Naive B cell (primary cell): ENCODE measurements at regions not wholly inside any gene's neighbourhood (a gene's known extent, or its start where the extent isn't known, plus 50 kb on each side); places are given as distances from the start of the nearest gene placed in this dataset.
"Not testable (repeated sequence)": the region's sequence is repeated elsewhere in the genome, so short reads cannot be mapped to it uniquely, and the experiment has no call there.

Source experiments
- ATAC-seq, 2 donors: fragments of 150-1000 bp; cut with Tn5 transposase; 2 replicates each; pipeline ENCODE4 v1.10.0; 2021; ENCODE audit warnings: low read depth in 2 of 2, mild to moderate bottlenecking in 2 of 2, moderate library complexity in 2 of 2
- DNase-seq: peaks from one replicate; pipeline ENCODE4 v3.0.0; 2022
- H3K27ac Mint-ChIP-seq, 6 donors: one replicate each; pipeline ENCODE4 v1.8.0; 2020 to 2022; ENCODE audit warnings: mild to moderate bottlenecking in 6 of 6, mixed read lengths in 6 of 6, moderate library complexity in 5 of 6, inconsistent platforms in 2 of 6
- H3K27me3 Mint-ChIP-seq, 3 donors: one replicate each; pipeline ENCODE4 v1.8.0; 2021 to 2022; ENCODE audit warnings: mixed read lengths in 3 of 3, mild to moderate bottlenecking in 1 of 3
- H3K36me3 Mint-ChIP-seq, 2 donors: one replicate each; pipeline ENCODE4 v1.8.0; 2020 to 2022; ENCODE audit warnings: mixed read lengths in 2 of 2, inconsistent platforms in 1 of 2, mild to moderate bottlenecking in 1 of 2
- H3K4me1 Mint-ChIP-seq, 3 donors: one replicate each; pipeline ENCODE4 v1.8.0; 2020 to 2022; ENCODE audit warnings: mixed read lengths in 3 of 3, inconsistent platforms in 1 of 3, mild to moderate bottlenecking in 1 of 3, moderate library complexity in 1 of 3
- H3K4me3 Mint-ChIP-seq, 8 donors: one replicate each; pipeline ENCODE4 v1.8.0; 2020 to 2022; ENCODE audit warnings: mild to moderate bottlenecking in 8 of 8, mixed read lengths in 8 of 8, moderate library complexity in 8 of 8, inconsistent platforms in 2 of 8
- H3K9me3 Mint-ChIP-seq, 7 donors: one replicate each; pipeline ENCODE4 v1.8.0; 2020 to 2022; ENCODE audit warnings: mixed read lengths in 7 of 7, mild to moderate bottlenecking in 5 of 7, inconsistent platforms in 2 of 7, moderate library complexity in 1 of 7

DNA sequence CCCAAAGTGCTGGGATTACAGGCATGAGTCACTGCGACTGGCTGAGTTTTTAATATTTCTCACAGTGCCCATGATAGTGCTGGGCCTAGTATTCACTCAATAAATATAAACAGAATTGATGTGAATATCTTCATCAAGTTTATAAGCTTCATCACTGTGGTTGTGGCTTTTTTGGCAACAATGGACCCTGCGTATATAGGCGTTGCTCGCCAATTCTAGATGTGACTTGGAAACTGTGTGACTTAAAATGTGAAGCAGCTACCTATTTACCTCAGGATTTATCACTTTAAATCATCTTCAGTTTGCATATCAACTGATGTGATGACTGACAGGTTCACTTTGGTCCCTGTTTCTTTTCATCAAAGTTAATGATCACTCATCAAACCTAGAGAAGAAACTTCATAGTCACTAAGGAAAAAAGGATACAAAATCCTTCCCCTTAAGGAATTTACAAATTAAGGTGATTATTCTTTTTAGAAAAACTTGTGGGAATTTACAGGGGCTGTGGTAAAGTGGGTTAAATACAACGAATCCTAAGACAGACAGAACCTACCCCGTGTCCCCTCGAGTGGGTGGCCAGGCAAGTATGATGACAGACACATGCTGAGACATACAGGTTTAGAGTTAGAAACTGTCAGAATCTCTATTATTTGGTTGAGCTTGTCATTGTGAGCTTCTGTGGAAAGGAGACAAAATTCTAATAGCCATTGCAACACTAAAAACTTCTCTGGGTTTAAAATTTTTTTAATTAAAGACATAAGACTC, 101.3 kb downstream of the AKAP11 start:
- no peak for DNase-seq
- Mint-ChIP-seq H3K9me3 (peaks cover 0 to 7% (median 0%) of the 10 kb centered on the region in 7 donors), H3K27me3 (no peaks in the 10 kb centered on the region)

DNA sequence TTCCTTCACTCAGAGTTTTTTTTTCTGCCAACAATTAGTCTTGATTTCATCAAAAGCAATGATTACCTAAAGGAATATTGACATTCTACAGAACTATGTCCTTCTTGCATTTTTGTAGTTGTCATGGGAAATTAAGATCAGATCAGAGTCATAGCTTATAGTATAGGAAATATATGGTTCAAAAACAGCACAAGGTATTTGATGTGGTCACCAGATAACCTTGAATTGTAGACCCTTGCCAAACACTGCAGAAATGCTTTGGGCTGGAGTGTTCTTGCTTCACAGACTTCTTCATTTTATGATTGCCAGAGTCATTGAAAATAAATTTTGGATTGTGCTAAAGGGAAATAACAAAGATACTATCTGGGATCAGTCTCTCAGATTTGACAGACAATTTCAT, 103.7 kb downstream of the AKAP11 start:
- Mint-ChIP-seq H3K9me3 (peaks cover 0 to 7% (median 0%) of the 10 kb centered on the region in 7 donors), H3K4me1 (peaks cover 29 to 44% (median 38%) of the 10 kb centered on the region in 3 donors), H3K27me3 (no peaks in the 10 kb centered on the region), H3K36me3 (no peaks in the 10 kb centered on the region), H3K27ac (peak overlapping the region in 3 of 6 donors; percentile 38 to 94 (median 59)), H3K4me3 (no peak overlapping the region)
- ATAC-seq (no peak), DNase-seq (no peak)

More for the DNA sequence above, 101.3 kb downstream of the AKAP11 start:
- H3K4me3 Mint-ChIP-seq: no peak overlapping the region
- peaks cover 12 to 22% (median 19%) of the 10 kb centered on the region in 3 donors for H3K4me1 Mint-ChIP-seq
- peak overlapping the region in 1 of 6 donors; percentile 47 for H3K27ac Mint-ChIP-seq
- ATAC-seq: no peak
- no peaks in the 10 kb centered on the region for H3K36me3 Mint-ChIP-seq

GRCh38 chr13:42377640-42378382, 105.9 kb downstream of the AKAP11 start:
- Mint-ChIP-seq H3K27me3 (no peaks in the 10 kb centered on the region), H3K27ac (peak overlapping the region; percentile 78 to 96 (median 94)), H3K36me3 (no peaks in the 10 kb centered on the region), H3K4me3 (peak overlapping the region in 7 of 8 donors; percentile 39 to 76 (median 67)), H3K9me3 (peaks cover 0 to 6% (median 0%) of the 10 kb centered on the region in 7 donors), H3K4me1 (peaks cover 35 to 58% (median 39%) of the 10 kb centered on the region in 3 donors)
- ATAC-seq: peak; percentile 75 to 78
- peak; percentile 80 for DNase-seq

GRCh38 chr13:42378383-42378780, 106.4 kb downstream of the AKAP11 start:
- ATAC-seq (no peak), DNase-seq (no peak)
- Mint-ChIP-seq H3K27me3 (no peaks in the 10 kb centered on the region), H3K27ac (peak overlapping the region; percentile 78 to 96 (median 94)), H3K4me1 (peaks cover 35 to 58% (median 39%) of the 10 kb centered on the region in 3 donors), H3K36me3 (no peaks in the 10 kb centered on the region), H3K9me3 (peaks cover 0 to 6% (median 0%) of the 10 kb centered on the region in 7 donors), H3K4me3 (peak overlapping the region in 5 of 8 donors; percentile 39 to 76 (median 73))

GRCh38 chr13:42379241-42379640, 107.3 kb downstream of the AKAP11 start:
- Mint-ChIP-seq H3K27me3 (no peaks in the 10 kb centered on the region), H3K4me3 (peak overlapping the region in 1 of 8 donors; percentile 67), H3K4me1 (peaks cover 37 to 58% (median 39%) of the 10 kb centered on the region in 3 donors), H3K36me3 (no peaks in the 10 kb centered on the region), H3K27ac (peak overlapping the region in 4 of 6 donors; percentile 78 to 98 (median 95)), H3K9me3 (peaks cover 0 to 6% (median 0%) of the 10 kb centered on the region in 7 donors)
- DNase-seq (no peak), ATAC-seq (no peak)

- Mint-ChIP-seq H3K36me3 (no peaks in the 10 kb centered on the region), H3K4me1 (peaks cover 38 to 58% (median 39%) of the 10 kb centered on the region in 3 donors), H3K9me3 (peaks cover 0 to 6% (median 0%) of the 10 kb centered on the region in 7 donors), H3K27me3 (no peaks in the 10 kb centered on the region), H3K27ac (peak overlapping the region; percentile 88 to 100 (median 97)), H3K4me3 (peak overlapping the region; percentile 44 to 90 (median 66))
- ATAC-seq (peak; percentile 56 to 59), DNase-seq (peak; percentile 63)
Measured at GRCh38 chr13:42380420-42381164, 108.6 kb downstream of the AKAP11 start.

DNA sequence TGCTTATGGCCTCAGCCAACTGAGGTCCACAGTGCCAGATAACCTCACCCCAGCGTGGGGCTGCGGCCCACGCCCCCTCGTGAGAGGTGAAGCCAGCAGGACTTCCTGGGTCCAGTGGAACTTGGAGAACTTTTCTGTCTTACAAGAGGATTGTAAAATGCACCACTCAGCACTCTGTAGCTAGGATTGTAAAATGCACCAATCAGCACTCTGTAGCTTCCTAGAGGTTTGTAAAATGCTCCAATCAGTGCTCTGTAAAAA, 109.1 kb downstream of the AKAP11 start:
- DNase-seq: no peak
- Mint-ChIP-seq H3K4me1 (peaks cover 38 to 58% (median 39%) of the 10 kb centered on the region in 3 donors), H3K9me3 (peaks cover 0 to 6% (median 0%) of the 10 kb centered on the region in 7 donors), H3K36me3 (no peaks in the 10 kb centered on the region), H3K27ac (peak overlapping the region in 2 of 6 donors; percentile 88 to 92), H3K27me3 (no peaks in the 10 kb centered on the region), H3K4me3 (peak overlapping the region in 1 of 8 donors; percentile 44)
- ATAC-seq: no peak

DNA sequence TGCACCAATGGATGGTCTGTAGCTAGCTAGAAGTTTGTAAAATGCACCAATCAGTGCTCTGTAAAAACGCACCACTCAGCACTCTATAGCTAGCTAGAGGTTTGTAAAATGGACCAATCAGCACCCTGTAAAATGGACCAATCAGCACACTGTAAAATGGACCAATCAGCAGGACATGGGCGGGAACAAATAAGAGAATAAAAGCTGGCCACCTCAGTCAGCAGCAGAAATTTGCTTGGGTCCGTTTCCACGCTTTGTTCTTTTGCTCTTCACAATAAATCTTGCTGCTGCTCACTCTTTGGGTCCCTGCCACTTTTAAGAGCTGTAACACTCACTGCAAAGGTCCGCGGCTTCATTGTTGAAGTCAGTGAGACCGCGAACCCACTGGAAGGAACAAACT, 109.5 kb downstream of the AKAP11 start:
- not testable (repeated sequence) for ATAC-seq, H3K9me3 Mint-ChIP-seq, H3K27me3 Mint-ChIP-seq, H3K36me3 Mint-ChIP-seq, DNase-seq
- Mint-ChIP-seq H3K4me1 (peaks cover 38 to 56% (median 39%) of the 10 kb centered on the region in 3 donors), H3K4me3 (peak overlapping the region in 1 of 8 donors; percentile 63), H3K27ac (peak overlapping the region in 2 of 6 donors; percentile 10 to 12)

DNA sequence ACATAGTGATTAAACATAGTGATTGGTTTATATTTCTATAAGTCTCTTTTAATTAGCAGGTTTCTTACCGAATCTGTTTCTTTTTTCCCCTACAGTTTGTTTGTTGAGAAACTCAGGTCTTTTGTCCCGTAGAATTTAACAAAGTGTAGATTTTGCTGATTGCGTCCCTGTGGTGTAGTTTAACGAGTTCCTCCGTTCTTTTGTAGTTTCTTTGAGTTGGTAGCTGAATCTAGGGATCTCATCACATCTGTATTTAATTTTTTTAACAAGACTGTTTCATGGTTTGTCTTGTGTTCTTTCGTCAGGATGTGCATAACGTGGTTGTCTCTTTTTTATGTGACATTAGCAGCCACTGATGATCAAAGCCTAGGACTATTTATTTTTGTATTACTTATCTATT, 111.1 kb downstream of the AKAP11 start:
- DNase-seq: no peak
- H3K27ac Mint-ChIP-seq: peak overlapping the region in 2 of 6 donors; percentile 29 to 49
- H3K27me3 Mint-ChIP-seq: no peaks in the 10 kb centered on the region
- H3K36me3 Mint-ChIP-seq: no peaks in the 10 kb centered on the region
- H3K4me1 Mint-ChIP-seq: peaks cover 26 to 41% (median 27%) of the 10 kb centered on the region in 3 donors
- peaks cover 0 to 4% (median 0%) of the 10 kb centered on the region in 7 donors for H3K9me3 Mint-ChIP-seq
- ATAC-seq: no peak
- H3K4me3 Mint-ChIP-seq: peak overlapping the region in 1 of 8 donors; percentile 9

GRCh38 chr13:42384265-42384664, 112.3 kb downstream of the AKAP11 start:
- Mint-ChIP-seq H3K27ac (peak overlapping the region in 1 of 6 donors; percentile 14), H3K36me3 (no peaks in the 10 kb centered on the region), H3K9me3 (peaks cover 0 to 4% (median 0%) of the 10 kb centered on the region in 7 donors), H3K27me3 (no peaks in the 10 kb centered on the region), H3K4me1 (peaks cover 17 to 32% (median 17%) of the 10 kb centered on the region in 3 donors), H3K4me3 (no peak overlapping the region)
- ATAC-seq: no peak
- no peak for DNase-seq

- no peak for ATAC-seq
- Mint-ChIP-seq H3K9me3 (peaks cover 0 to 3% (median 0%) of the 10 kb centered on the region in 7 donors), H3K27me3 (no peaks in the 10 kb centered on the region), H3K27ac (no peak overlapping the region), H3K36me3 (no peaks in the 10 kb centered on the region), H3K4me3 (no peak overlapping the region), H3K4me1 (peaks cover 0 to 4% (median 3%) of the 10 kb centered on the region in 3 donors)
- no peak for DNase-seq
Measured at GRCh38 chr13:42388326-42388725, 116.4 kb downstream of the AKAP11 start.

DNA sequence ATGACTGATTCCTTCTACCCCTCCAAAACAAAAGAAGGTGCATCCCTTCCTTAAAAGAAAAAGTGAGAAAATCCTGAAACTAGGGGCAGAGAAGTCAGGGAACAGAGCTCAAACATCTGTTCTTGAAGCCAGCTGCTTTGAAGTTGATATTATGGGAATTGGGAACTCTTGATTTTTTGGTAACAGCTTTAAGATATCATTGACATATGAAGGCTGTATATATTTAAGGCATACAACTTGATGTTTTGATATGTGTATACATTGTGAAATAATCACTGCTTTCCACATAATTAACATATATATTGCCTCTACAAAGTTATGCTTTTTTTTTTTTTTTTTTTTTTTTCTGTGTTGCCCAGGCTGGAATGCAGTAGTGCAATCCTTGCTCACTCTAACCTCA, 117.1 kb downstream of the AKAP11 start:
- H3K4me3 Mint-ChIP-seq: no peak overlapping the region
- DNase-seq (no peak), ATAC-seq (no peak)
- H3K9me3 Mint-ChIP-seq: peaks cover 0 to 3% (median 0%) of the 10 kb centered on the region in 7 donors
- no peaks in the 10 kb centered on the region for H3K36me3 Mint-ChIP-seq
- peaks cover 0 to 4% (median 3%) of the 10 kb centered on the region in 3 donors for H3K4me1 Mint-ChIP-seq
- H3K27ac Mint-ChIP-seq: no peak overlapping the region
- H3K27me3 Mint-ChIP-seq: no peaks in the 10 kb centered on the region

DNA sequence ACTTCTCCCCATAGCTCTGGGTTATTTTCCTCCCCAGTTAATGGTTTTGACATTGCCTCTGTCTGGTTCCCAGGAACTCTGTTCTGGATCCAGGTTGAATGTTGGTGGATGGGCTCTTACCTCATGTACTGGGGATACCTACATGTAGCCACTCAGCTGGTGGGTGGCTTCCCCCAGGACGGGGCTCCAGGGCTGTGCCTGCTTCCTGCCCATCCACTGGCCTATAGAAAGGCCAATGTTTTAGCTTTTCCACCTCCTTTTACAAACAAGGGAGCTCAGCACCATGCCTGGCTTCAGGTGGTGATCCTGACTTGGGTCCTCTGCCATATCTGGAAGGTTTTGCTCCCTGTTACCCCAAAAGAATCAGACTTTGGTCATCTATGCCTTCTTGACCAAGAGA, 120.2 kb downstream of the AKAP11 start:
- no peak for ATAC-seq
- Mint-ChIP-seq H3K9me3 (peaks cover 0 to 2% (median 0%) of the 10 kb centered on the region in 7 donors), H3K27ac (peak overlapping the region in 2 of 6 donors; percentile 60 to 70), H3K27me3 (no peaks in the 10 kb centered on the region), H3K4me1 (peaks cover 8 to 18% (median 13%) of the 10 kb centered on the region in 3 donors), H3K4me3 (no peak overlapping the region), H3K36me3 (no peaks in the 10 kb centered on the region)
- no peak for DNase-seq
